Activated CD4-positive, CD25-positive, alpha-beta regulatory T cell treated with anti-CD3 and anti-CD28 coated beads, Interleukin-2, amount 50 U/mL, for 16 hours (primary cell): ENCODE measurements at regions not wholly inside any gene's neighbourhood (a gene's known extent, or its start where the extent isn't known, plus 50 kb on each side); places are given as distances from the start of the nearest gene placed in this dataset.

Experiments used
- DNase-seq: peaks from one replicate; pipeline ENCODE4 v3.0.0-alpha.2; 2020; ENCODE audit warnings: low read depth, low spot score

GRCh38 chr9:99436616-99437015 is 214.5 kb downstream of the SEC61B start:
- DNase-seq = no peak

DNA sequence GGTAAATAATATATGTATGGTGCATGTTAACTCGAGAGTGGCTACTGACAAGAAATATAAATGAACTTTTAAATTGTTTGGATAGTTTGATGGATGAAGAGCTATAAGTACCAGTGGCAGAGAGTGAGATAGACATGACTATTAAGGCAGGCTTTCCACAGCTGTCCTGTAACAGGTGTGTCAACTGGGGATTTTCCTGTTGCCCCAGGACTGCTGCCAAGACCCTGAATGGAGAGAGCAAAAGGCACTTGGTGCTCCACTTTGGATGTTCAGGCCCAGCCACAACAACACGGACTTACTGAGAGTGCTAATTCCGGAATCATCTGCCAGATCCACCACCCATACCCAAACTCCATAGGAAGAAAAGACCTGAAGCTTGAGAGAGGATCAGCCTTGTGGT is 215.1 kb downstream of the SEC61B start:
- no peak for DNase-seq

DNA sequence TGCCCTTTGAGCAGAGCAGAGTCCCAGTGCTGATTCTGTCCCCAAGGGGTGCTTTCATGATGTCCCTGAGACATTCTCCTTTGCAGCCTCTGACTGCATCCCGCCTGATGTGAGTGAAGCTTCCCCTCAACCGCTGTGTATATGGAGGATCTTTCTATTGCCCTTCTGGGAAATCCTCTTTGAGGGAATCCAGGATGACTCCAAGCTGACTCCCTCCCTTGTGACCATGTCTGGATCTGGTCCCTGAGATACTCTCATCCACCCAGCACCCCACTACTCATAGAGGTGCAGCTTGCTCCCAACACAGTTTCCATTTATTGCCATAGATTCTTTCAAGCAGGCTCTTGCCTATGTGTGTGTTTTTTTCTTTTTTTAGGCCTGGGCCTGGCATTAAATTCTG is 216.5 kb downstream of the SEC61B start:
- no peak for DNase-seq

GRCh38 chr9:99441829-99442228 is 219.7 kb downstream of the SEC61B start:
- no peak for DNase-seq

GRCh38 chr9:99445371-99445891 is 223.3 kb downstream of the SEC61B start:
- DNase-seq = no peak

DNA sequence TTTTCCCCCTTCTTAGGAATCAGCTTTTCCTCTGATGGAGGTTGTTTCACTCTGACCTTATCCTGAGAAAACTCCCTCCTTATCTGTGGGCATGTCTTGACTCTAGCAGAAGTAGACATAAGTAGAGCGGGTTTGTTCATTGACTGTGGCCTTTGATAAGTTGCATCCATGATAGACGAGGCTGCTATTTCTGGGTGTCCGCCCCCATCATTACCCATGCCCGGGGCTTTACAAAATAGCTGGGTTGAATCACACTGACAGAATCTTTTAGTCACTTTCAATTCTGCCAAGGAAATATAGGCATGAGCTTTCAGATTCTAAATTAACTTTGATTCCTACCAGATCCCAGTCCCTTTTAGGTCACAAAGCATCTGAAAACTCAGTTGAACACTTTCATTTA is 223.8 kb downstream of the SEC61B start:
- DNase-seq = no peak

- no peak for DNase-seq
Measured at GRCh38 chr9:99447951-99448350, 225.9 kb downstream of the SEC61B start.

DNA sequence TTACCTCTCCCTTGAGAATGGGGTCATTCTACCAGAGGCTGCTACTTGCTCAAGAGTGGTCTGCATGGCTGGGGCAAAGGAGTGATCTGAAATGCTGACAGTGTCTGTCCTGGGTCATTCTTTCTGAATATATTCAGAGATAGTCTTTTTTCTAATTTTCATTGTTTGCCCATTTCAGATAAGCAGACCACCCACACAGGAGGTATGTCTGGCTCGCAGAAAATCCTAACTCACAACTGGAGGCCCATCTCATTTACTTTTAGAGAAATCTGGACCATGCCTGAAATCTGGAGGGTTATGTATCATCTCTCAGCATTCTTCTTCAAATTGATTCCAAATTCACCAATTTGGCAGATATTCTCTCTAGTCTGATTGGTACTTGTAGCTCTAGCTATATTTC is 227.6 kb downstream of the SEC61B start:
- DNase-seq = no peak

GRCh38 chr9:99451112-99451606 is 229.1 kb downstream of the SEC61B start:
- DNase-seq = no peak

DNA sequence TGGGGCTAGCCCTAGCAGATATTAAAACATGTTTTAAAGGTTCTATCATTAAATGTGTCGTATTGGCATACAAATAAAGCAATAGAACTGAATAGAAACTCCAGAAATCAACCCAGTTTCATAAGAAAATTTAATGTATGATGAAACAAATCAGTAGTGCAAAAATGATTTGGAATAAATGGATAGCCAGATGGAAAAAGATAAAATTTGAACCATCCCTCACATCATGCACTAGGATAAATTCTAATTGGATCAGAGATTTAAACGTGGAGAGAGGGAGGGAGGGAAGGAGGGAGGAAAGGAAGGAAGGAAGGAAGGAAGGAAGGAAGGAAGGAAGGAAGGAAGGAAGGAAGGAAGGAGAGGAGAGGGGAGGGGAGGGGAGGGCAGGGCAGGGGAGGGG is 235.3 kb downstream of the SEC61B start:
- no peak for DNase-seq

DNA sequence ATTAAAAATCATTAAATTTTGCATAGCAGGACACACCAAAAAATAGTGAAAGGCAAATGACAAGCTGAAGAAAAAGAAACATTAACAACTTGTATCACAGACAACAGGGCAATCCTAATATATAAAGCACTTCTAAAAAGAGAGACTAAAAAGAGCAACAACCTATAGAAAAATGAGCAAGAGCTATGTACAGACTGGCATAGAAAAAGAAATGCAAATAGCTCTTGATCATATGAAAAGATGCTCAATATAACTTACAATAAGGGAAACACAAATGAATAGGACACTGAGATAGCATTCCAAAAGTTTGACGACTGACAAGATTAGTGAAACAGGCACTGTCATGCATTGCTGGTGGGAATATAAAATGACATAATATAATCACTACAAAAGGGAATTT is 235.9 kb downstream of the SEC61B start:
- no peak for DNase-seq

GRCh38 chr9:99459919-99460318 is 237.8 kb downstream of the SEC61B start:
- DNase-seq = no peak

GRCh38 chr9:99463131-99463530 is 241.0 kb downstream of the SEC61B start:
- DNase-seq = no peak

- DNase-seq = no peak
Measured at GRCh38 chr9:99464568-99464967, 242.5 kb downstream of the SEC61B start.

- DNase-seq = no peak
Measured at GRCh38 chr9:99465231-99465907, 243.3 kb downstream of the SEC61B start.

DNA sequence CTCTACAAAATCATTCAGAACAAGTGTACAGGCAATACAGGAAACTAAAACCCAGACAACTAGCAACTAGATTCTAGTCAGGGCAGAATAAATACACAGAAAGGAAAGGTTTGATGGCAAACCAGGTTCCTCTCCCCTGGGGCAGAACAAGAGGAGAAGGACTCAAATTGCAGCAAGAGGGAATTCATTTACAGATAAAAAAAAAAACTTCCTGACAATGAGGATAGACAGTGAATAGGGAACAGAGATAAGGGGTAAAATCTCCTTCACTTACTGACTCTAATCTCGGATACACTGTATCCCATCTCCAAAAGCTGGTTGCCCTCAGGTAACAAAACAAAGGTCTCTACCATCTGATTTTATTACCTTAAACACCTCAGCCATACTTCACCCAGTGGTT is 244.0 kb downstream of the SEC61B start:
- no peak for DNase-seq

- DNase-seq = no peak
Measured at GRCh38 chr9:99466781-99467180, 244.7 kb downstream of the SEC61B start.

- no peak for DNase-seq
Measured at GRCh38 chr9:99471033-99471432, 249.0 kb downstream of the SEC61B start.

DNA sequence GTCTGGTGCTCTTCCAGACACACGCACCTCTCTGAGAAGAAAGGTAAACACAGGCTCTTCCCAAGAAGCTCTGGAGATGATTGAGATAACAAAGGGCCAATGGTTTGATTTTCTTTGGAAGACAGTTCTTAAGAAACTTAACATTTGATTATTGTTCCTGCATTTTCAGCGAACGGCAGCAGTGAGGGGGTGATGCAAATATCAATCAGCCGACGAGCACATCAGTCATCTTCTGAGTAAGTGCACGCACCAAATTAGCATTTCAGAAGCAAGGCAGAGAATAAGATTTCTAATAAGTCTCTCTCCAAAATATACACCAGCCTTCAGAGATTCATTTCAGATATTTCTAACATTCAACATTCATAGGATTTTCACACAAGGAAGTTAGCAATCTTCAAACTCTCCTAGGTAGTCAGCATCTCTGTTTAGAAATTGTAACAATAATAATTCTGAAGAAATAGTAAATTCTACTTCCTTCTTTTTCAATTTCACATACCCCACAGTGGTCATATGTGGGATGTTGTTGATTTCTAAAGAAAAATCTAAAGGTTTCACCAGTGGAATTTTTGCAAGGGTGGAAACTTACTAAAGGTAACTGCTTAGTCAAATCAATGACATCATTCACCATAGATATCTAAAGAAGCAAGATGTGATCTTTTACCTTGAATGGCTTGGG is 250.3 kb downstream of the SEC61B start:
- no peak for DNase-seq

DNA sequence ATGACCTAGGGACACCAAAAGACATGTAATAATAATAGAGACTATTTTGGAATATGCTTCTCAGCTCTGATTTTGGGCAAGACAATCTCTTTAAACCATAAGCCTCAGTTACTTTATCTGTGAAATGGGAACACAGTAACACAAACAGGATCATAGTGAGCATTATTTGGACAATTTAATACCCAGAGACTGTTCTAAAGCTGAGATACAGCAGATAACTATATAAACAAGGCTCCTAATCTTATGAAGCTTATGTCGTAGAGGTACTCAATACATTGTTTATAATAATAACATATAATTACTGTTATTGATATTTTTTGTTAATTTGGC is 250.8 kb downstream of the SEC61B start:
- no peak for DNase-seq

DNA sequence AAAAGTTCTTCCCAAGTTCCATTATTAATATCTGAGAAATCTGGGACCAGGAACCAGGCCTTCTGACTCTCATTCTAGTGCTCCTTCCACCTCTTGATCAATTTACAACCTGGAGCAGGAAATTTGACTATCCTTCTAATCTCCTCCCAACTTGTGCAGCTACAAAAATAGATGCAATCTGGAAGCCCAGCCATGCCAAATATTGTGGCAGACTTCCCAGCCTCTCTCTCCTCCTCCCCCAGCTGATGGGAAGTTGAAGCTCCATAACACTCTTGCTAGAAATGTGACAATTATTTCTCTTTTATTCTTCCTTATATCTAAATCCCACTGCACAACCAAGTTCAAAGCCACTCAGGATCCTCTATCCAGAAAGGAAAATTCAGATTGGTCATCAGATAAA is 252.1 kb downstream of the SEC61B start:
- DNase-seq = no peak

DNA sequence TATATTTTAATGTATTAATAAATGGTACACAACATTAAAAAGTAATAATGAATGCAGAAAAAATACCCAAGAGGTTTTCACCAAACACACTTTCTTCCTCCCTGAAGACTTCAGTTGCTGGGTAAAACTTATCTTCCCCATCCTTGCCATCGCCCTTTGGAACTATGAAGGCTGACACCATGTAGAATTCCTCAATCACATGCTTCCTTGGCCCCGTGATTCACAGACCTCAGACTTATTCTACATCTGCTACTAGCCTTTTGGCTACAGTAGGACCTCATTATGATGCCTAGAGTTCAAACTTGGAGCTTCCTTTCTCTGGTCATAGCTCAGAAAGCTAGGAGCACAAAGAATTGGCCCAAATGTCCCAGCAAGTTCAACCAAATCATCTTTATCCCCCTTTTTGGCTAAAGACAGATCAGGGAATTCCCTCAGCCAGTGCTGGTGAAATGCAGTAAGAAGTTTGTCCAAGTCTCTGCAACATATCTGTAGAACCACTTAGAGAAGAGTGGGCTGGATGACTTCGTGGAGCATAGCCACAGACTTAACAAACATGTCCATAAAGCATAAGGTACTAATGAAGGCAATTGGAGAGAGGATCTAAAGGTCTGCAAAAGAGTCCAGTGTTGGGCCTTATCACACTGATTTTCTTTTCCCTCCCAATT is 253.5 kb downstream of the SEC61B start:
- DNase-seq = no peak
